CD4-positive, alpha-beta T cell (primary cell): ENCODE measurements at regions not wholly inside any gene's neighbourhood (a gene's known extent, or its start where the extent isn't known, plus 50 kb on each side); places are given as distances from the start of the nearest gene placed in this dataset.

Experiments
- ATAC-seq: fragments of 200-7000 bp; cut with Tn5 transposase; one replicate; pipeline ENCODE4 v1.10.0; 2022; ENCODE audit warnings: mild to moderate bottlenecking; ENCODE audit not compliant: poor library complexity
- CTCF ChIA-PET: fragments of 350-600 bp; sonication (Branson Sonifier 250); formaldehyde crosslinking; loops from one replicate; lab custom pipeline; 2021; ENCODE audit warnings: antibody characterized with exemption, inconsistent platforms; lab: Charles Lee
- POLR2A ChIA-PET: fragments of 350-600 bp; sonication (Branson Sonifier 250); formaldehyde crosslinking; loops from one replicate; lab custom pipeline; 2021; ENCODE audit warnings: antibody characterized with exemption, inconsistent platforms; lab: Charles Lee
- DNase-seq, 14 experiments: peaks; one replicate each; pipeline ENCODE4 v3.0.0-alpha.2; 2013 to 2020; ENCODE audit warnings: mixed read lengths in 2 of 14
- H3K27ac ChIP-seq, 2 donors: one replicate each; pipeline versions ENCODE4 v1.5.1 to v1.7.0; 2013; ENCODE audit warnings: low read length in 2 of 2, low read depth in 1 of 2, mild to moderate bottlenecking in 1 of 2
- H3K27me3 ChIP-seq, 2 experiments: 1 replicate in 1 of 2; 2 replicates in 1 of 2; pipeline versions ENCODE4 v1.6.1 to v1.7.0; 2013; ENCODE audit warnings: low read length in 2 of 2, control low read depth in 1 of 2, mild to moderate bottlenecking in 1 of 2, moderate library complexity in 1 of 2; ENCODE audit not compliant: insufficient read depth in 2 of 2, control insufficient read depth in 1 of 2
- H3K36me3 ChIP-seq: one replicate; pipeline ENCODE4 v1.6.1; 2013; ENCODE audit warnings: low read length, control low read depth; ENCODE audit not compliant: insufficient read depth
- H3K4me1 ChIP-seq: one replicate; pipeline ENCODE4 v1.6.1; 2013; ENCODE audit warnings: low read length, control low read depth; ENCODE audit not compliant: insufficient read depth
- H3K4me3 ChIP-seq: one replicate; pipeline ENCODE4 v1.5.1; 2013; ENCODE audit warnings: mild to moderate bottlenecking, low read length, moderate library complexity
- H3K9me3 ChIP-seq, 2 experiments: 1 replicate in 1 of 2; 2 replicates in 1 of 2; pipeline versions ENCODE4 v1.6.1 to v1.7.0; 2013; ENCODE audit warnings: low read length in 2 of 2, mild to moderate bottlenecking in 2 of 2, control low read depth in 1 of 2, moderate library complexity in 1 of 2; ENCODE audit not compliant: control insufficient read depth in 1 of 2, insufficient read depth in 1 of 2
- H3K27ac Mint-ChIP-seq: one replicate; pipeline ENCODE4 v1.8.0; 2020; ENCODE audit warnings: mixed read lengths
- H3K27me3 Mint-ChIP-seq: one replicate; pipeline ENCODE4 v1.8.0; 2021; ENCODE audit warnings: mixed read lengths
- H3K36me3 Mint-ChIP-seq: one replicate; pipeline ENCODE4 v1.8.0; 2021; ENCODE audit warnings: low read depth, mixed read lengths
- H3K4me1 Mint-ChIP-seq: one replicate; pipeline ENCODE4 v1.8.0; 2021; ENCODE audit warnings: low read depth, mixed read lengths
- H3K4me3 Mint-ChIP-seq: one replicate; pipeline ENCODE4 v1.8.0; 2020; ENCODE audit warnings: mild to moderate bottlenecking, mixed read lengths
- H3K9me3 Mint-ChIP-seq: one replicate; pipeline ENCODE4 v1.8.0; 2020; ENCODE audit warnings: mixed read lengths
- intact Hi-C, 2 experiments: fragments of 100-400 bp; cut with DNase I in 1 of 2; cut with micrococcal nuclease in 1 of 2; formaldehyde crosslinking; loops; one replicate each; pipeline versions ENCODE4 v1.15.1 to v1.9.0; 2023 to 2025; cut with DNase I, micrococcal nuclease
- TF ChIP-seq, protein P1 (sequence below): fragments of 200-600 bp; IDR thresholded peaks from one replicate; pipeline ENCODE4 v1.8.0; 2022; ENCODE audit warnings: antibody characterized with exemption, mild to moderate bottlenecking

DNA sequence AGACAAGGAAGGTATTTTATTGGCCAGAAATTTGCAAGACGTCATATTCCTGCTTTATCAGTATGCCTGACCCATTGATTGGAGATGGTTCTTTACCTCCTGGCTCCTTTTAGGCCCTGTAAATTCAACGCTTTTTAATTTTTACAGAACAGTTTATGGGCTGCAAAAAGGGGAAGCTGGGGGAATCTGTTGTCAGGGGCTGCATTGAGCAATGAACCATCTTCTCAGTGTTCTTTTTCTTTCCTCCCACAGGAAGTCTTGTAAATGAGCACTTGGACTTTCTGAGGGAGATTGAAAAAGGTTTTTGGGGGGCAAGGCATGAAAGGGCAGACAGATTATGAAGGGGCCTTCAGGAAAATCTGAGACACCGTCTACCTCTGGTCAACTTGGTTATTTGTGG is 503.6 kb upstream of the TNP1 start:
- H3K4me3 Mint-ChIP-seq, result no peak overlapping the region
- no peaks in the 10 kb centered on the region for H3K36me3 ChIP-seq
- intact Hi-C loops, result no loop called here
- ChIA-PET POLR2A (no interaction called here), CTCF (no interaction called here)
- H3K27ac ChIP-seq, result no peak overlapping the region
- H3K27me3 Mint-ChIP-seq, result no peaks in the 10 kb centered on the region
- no peaks in the 10 kb centered on the region for H3K4me1 Mint-ChIP-seq
- TF ChIP-seq, protein P1, sequence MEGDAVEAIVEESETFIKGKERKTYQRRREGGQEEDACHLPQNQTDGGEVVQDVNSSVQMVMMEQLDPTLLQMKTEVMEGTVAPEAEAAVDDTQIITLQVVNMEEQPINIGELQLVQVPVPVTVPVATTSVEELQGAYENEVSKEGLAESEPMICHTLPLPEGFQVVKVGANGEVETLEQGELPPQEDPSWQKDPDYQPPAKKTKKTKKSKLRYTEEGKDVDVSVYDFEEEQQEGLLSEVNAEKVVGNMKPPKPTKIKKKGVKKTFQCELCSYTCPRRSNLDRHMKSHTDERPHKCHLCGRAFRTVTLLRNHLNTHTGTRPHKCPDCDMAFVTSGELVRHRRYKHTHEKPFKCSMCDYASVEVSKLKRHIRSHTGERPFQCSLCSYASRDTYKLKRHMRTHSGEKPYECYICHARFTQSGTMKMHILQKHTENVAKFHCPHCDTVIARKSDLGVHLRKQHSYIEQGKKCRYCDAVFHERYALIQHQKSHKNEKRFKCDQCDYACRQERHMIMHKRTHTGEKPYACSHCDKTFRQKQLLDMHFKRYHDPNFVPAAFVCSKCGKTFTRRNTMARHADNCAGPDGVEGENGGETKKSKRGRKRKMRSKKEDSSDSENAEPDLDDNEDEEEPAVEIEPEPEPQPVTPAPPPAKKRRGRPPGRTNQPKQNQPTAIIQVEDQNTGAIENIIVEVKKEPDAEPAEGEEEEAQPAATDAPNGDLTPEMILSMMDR, result no peak
- no peaks in the 10 kb centered on the region for H3K36me3 Mint-ChIP-seq
- no peaks in the 10 kb centered on the region for H3K9me3 Mint-ChIP-seq
- H3K4me1 ChIP-seq, result no peaks in the 10 kb centered on the region
- DNase-seq (peak in 2 of 14 experiments; percentile 1 to 15), ATAC-seq (no peak)
- H3K27me3 ChIP-seq, result no peaks in the 10 kb centered on the region
- H3K9me3 ChIP-seq, result no peaks in the 10 kb centered on the region
- no peak overlapping the region for H3K27ac Mint-ChIP-seq
- H3K4me3 ChIP-seq, result no peak overlapping the region

DNA sequence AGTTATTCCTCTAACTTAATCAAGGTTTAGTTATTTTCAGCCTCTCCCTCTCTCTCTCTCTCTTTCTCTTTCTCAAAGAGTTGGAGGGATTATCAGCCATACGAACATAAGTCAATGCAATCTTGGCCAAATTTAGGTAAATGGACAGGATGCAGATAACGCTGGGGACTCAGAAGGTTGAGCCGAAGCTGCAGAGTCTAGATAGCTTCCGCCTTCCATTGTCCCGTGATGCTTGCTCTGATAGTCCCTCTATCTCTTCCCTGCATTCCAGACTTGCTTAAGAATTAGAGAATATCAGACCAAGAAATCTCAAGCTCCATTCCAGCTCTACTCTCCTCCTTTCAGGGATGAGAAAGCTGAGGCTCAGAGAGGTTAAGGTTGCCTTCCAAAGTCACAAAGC is 502.8 kb upstream of the TNP1 start:
- Histone ChIP-seq H3K4me1 (no peaks in the 10 kb centered on the region), H3K27ac (no peak overlapping the region), H3K9me3 (no peaks in the 10 kb centered on the region), H3K4me3 (no peak overlapping the region), H3K27me3 (no peaks in the 10 kb centered on the region), H3K36me3 (no peaks in the 10 kb centered on the region)
- Mint-ChIP-seq H3K9me3 (no peaks in the 10 kb centered on the region), H3K36me3 (no peaks in the 10 kb centered on the region), H3K4me1 (no peaks in the 10 kb centered on the region), H3K4me3 (no peak overlapping the region), H3K27ac (no peak overlapping the region), H3K27me3 (no peaks in the 10 kb centered on the region)
- TF ChIP-seq, protein P1, result no peak
- DNase-seq (no peak), ATAC-seq (no peak)
- CTCF ChIA-PET, result no interaction called here
- intact Hi-C loops, result no loop called here
- POLR2A ChIA-PET, result no interaction called here

DNA sequence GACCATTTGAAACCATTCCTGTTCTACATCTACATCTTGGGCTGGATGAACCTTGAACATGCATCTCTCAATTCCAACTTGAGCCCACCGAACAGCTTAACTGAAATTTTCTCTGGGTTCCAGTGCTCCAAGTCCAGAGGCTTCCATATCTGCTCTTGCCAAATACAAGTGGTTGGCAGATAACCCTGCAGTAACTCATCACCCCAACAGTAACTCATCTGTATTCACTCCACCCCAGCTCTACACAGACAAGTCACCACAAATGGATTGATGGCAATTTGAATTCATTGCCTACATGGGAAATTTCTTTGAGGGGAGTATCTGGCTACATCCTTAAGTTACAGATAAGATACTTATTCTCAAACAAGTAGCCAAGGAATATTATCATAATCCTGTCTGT is 502.4 kb upstream of the TNP1 start:
- Histone ChIP-seq H3K4me1 (no peaks in the 10 kb centered on the region), H3K9me3 (no peaks in the 10 kb centered on the region), H3K27ac (no peak overlapping the region), H3K36me3 (no peaks in the 10 kb centered on the region), H3K27me3 (no peaks in the 10 kb centered on the region), H3K4me3 (no peak overlapping the region)
- no peak overlapping the region for H3K27ac Mint-ChIP-seq
- intact Hi-C loops, result no loop called here
- DNase-seq (no peak), ATAC-seq (no peak)
- no peak overlapping the region for H3K4me3 Mint-ChIP-seq
- TF ChIP-seq, protein P1, result no peak
- H3K4me1 Mint-ChIP-seq, result no peaks in the 10 kb centered on the region
- H3K36me3 Mint-ChIP-seq, result no peaks in the 10 kb centered on the region
- H3K9me3 Mint-ChIP-seq, result no peaks in the 10 kb centered on the region
- no peaks in the 10 kb centered on the region for H3K27me3 Mint-ChIP-seq
- POLR2A ChIA-PET, result no interaction called here
- CTCF ChIA-PET, result no interaction called here
